ENCODE measurements at regions not wholly inside any gene's neighbourhood (a gene's known extent, or its start where the extent isn't known, plus 50 kb on each side); places are given as distances from the start of the nearest gene placed in this dataset.

DNA sequence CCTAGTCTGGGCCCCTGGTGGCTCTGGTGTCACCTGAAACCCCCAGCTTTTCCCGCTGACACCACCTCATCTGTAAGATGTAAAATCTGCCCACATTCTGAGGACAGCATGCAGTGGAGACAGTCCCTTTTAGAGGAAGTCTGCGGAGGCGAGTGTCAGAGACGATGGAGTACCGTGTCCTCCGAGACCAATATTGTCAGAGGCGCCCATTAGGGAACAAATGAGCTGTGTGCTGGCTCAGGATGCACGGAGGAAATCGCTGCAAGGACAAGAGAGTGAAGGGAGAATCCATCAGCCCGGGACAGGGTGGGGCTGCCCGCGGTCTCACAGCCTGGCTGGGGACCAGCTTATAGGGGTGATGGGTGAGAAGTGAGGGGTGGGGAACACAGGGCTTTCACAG, 214.8 kb downstream of the MATN1 start:
- no peaks in the 10 kb centered on the region for H3K27me3 ChIP-seq (ENCODE audit: control insufficient read depth in 1 of 2, insufficient read depth in 2 of 2, low read length in 2 of 2)
- no peaks in the 10 kb centered on the region for H3K9me3 ChIP-seq (ENCODE audit: control insufficient read depth in 2 of 2, insufficient read depth in 1 of 2, low read depth in 1 of 2, low read length in 1 of 2)
- no peak overlapping the region for H3K27ac ChIP-seq (ENCODE audit: low read depth in 2 of 2, low read length in 1 of 2)
- 69 to 74% methylated on average over 12 of the region's 12 CpGs for WGBS, 2 donors
- H3K4me1 ChIP-seq (ENCODE audit: control insufficient read depth in 2 of 2, insufficient read depth in 2 of 2, low read length in 1 of 2) = no peaks in the 10 kb centered on the region
- no peaks in the 10 kb centered on the region for H3K36me3 ChIP-seq (ENCODE audit: control insufficient read depth in 2 of 2, insufficient read depth in 2 of 2, low read length in 1 of 2)
- no peak overlapping the region for H3K4me3 ChIP-seq (ENCODE audit: low read depth in 1 of 2, low read length in 2 of 2)

DNA sequence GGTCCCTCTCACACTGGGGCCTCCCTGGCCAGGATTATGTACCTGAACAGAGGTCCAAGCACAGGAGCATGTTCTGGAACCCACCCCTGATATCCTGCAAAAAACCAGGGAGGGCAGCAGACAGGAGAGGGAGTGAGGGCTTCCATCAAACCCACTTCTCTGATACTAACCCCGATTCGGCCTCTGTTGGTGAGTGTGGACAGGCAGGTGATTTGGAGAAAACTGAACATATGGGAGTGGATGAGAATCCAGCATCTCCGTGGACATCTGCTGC, 215.3 kb downstream of the MATN1 start:
- Histone ChIP-seq H3K4me3 (ENCODE audit: low read depth in 1 of 2, low read length in 2 of 2) (no peak overlapping the region), H3K27ac (ENCODE audit: low read depth in 2 of 2, low read length in 1 of 2) (no peak overlapping the region), H3K36me3 (ENCODE audit: control insufficient read depth in 2 of 2, insufficient read depth in 2 of 2, low read length in 1 of 2) (no peaks in the 10 kb centered on the region), H3K9me3 (ENCODE audit: control insufficient read depth in 2 of 2, insufficient read depth in 1 of 2, low read depth in 1 of 2, low read length in 1 of 2) (no peaks in the 10 kb centered on the region), H3K4me1 (ENCODE audit: control insufficient read depth in 2 of 2, insufficient read depth in 2 of 2, low read length in 1 of 2) (no peaks in the 10 kb centered on the region), H3K27me3 (ENCODE audit: control insufficient read depth in 1 of 2, insufficient read depth in 2 of 2, low read length in 2 of 2) (no peaks in the 10 kb centered on the region)
- WGBS, 2 donors = 85 to 91% methylated on average over 3 of the region's 3 CpGs

DNA sequence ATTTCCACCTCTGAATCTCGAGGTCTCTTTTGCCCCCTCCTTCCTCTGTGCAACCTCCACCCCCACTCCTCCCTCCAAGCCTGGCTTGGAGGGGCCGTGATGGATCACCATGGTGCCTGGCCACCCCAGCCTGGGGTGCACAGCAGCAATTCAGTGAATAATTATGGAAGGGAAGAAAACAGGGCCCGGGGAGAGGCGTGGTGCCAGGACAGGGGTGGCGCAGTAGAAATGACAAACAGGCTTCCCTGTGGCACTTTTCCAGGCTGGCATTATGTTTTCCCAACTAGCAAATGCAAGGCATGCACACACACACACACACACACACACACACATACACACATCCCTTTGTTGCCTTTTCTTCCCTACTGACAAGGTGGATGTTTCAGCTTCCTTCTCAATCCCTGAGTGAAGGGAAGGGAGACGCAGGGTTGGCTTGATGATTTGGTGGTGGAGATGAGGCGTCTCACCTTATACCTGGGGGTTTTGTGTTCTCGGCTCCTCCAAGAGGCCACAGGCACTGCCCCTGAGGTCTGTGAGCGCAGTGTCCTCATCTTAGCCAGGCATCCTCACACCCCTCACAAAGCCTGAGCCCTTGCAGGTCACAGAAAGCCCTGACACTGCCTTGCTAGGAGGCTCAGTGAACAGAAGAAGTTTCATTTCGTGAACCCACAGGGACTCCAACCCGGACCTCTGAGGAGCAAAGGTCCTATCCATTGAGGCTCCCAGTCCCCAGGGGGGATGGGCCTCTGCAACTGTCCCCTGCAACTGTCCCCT, 215.8 kb downstream of the MATN1 start:
- WGBS, 2 donors = 62 to 68% methylated on average over 11 of the region's 11 CpGs
- Histone ChIP-seq H3K27me3 (ENCODE audit: control insufficient read depth in 1 of 2, insufficient read depth in 2 of 2, low read length in 2 of 2) (no peaks in the 10 kb centered on the region), H3K27ac (ENCODE audit: low read depth in 2 of 2, low read length in 1 of 2) (no peak overlapping the region), H3K36me3 (ENCODE audit: control insufficient read depth in 2 of 2, insufficient read depth in 2 of 2, low read length in 1 of 2) (no peaks in the 10 kb centered on the region), H3K4me3 (ENCODE audit: low read depth in 1 of 2, low read length in 2 of 2) (no peak overlapping the region), H3K4me1 (ENCODE audit: control insufficient read depth in 2 of 2, insufficient read depth in 2 of 2, low read length in 1 of 2) (no peaks in the 10 kb centered on the region), H3K9me3 (ENCODE audit: control insufficient read depth in 2 of 2, insufficient read depth in 1 of 2, low read depth in 1 of 2, low read length in 1 of 2) (no peaks in the 10 kb centered on the region)

DNA sequence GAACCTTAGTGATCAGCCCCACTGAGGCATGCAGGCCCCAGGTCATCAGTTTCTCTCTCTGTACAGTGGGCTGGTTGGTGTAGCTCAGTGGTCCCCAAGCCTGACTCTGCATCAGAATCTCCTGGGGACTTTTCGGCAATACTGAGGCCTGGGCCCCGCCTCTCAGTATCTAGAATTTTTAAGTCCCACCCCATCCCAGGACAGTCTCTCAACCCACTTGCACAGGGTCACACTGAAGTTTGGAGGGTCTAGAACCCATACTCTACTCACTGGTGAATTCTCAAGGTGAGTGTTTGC, 216.4 kb downstream of the MATN1 start:
- no peaks in the 10 kb centered on the region for H3K9me3 ChIP-seq (ENCODE audit: control insufficient read depth in 2 of 2, insufficient read depth in 1 of 2, low read depth in 1 of 2, low read length in 1 of 2)
- H3K4me3 ChIP-seq (ENCODE audit: low read depth in 1 of 2, low read length in 2 of 2) = no peak overlapping the region
- no peaks in the 10 kb centered on the region for H3K4me1 ChIP-seq (ENCODE audit: control insufficient read depth in 2 of 2, insufficient read depth in 2 of 2, low read length in 1 of 2)
- WGBS, 2 donors = 96 to 99% methylated on average over 2 of the region's 2 CpGs
- H3K27ac ChIP-seq (ENCODE audit: low read depth in 2 of 2, low read length in 1 of 2) = no peak overlapping the region
- H3K27me3 ChIP-seq (ENCODE audit: control insufficient read depth in 1 of 2, insufficient read depth in 2 of 2, low read length in 2 of 2) = no peaks in the 10 kb centered on the region
- no peaks in the 10 kb centered on the region for H3K36me3 ChIP-seq (ENCODE audit: control insufficient read depth in 2 of 2, insufficient read depth in 2 of 2, low read length in 1 of 2)

DNA sequence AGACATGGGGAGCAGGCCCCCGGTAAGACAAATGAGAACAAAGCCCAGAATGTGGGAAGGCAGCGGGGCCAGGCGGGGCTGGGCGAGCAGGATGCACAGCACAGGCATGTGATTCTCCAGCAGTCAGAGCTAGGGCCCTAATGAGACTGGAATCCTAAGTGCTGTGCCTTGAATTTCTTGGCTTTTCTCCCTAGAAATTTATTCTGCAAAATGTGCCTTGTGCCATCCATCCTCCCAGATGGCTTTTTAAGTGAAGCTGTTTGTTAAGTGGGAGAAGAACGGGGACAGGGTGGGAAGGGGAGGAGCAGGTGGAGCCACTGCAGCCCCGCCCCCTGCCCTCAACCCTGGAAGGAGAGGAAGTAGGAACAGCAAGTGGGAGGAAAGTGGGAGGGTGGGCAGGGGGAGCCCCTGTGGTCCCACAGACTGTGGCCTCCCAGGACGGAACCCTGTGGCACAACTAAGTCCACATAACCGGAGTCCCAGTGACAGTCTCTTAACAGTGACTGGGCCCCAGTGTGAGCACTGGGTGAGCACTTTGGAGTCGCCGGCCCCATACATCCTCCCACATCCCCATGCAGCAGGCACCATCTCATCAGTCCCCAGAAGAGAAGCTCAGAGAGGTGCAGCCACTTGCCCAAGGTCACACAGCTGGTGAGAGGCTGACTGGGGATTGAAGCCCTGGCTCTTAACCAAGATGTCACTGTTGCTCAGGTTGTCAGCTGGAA, 216.9 kb downstream of the MATN1 start:
- no peaks in the 10 kb centered on the region for H3K27me3 ChIP-seq (ENCODE audit: control insufficient read depth in 1 of 2, insufficient read depth in 2 of 2, low read length in 2 of 2)
- H3K4me3 ChIP-seq (ENCODE audit: low read depth in 1 of 2, low read length in 2 of 2) = no peak overlapping the region
- WGBS, 2 donors = 68 to 70% methylated on average over 10 of the region's 10 CpGs
- H3K9me3 ChIP-seq (ENCODE audit: control insufficient read depth in 2 of 2, insufficient read depth in 1 of 2, low read depth in 1 of 2, low read length in 1 of 2) = no peaks in the 10 kb centered on the region
- H3K4me1 ChIP-seq (ENCODE audit: control insufficient read depth in 2 of 2, insufficient read depth in 2 of 2, low read length in 1 of 2) = no peaks in the 10 kb centered on the region
- H3K36me3 ChIP-seq (ENCODE audit: control insufficient read depth in 2 of 2, insufficient read depth in 2 of 2, low read length in 1 of 2) = no peaks in the 10 kb centered on the region
- no peak overlapping the region for H3K27ac ChIP-seq (ENCODE audit: low read depth in 2 of 2, low read length in 1 of 2)

DNA sequence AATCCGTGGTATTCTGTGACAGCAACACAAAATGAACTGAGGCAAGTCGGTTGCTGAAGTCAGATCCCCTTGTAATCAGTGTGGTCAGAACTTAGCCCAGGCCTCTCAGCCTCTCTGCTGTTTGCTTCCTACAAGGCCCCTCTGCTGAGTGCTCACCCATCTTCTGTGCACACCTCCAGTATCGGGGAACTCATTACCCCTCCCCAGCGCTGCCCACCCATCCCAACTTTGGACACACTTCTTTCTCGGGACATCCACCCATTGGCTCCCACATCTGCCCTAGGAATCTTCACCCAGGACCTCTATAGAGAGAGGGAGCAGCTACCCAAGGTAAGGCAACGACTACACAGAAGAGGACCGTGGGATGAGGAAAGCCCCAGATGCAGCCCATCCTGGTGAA, 217.5 kb downstream of the MATN1 start:
- Histone ChIP-seq H3K27ac (ENCODE audit: low read depth in 2 of 2, low read length in 1 of 2) (no peak overlapping the region), H3K9me3 (ENCODE audit: control insufficient read depth in 2 of 2, insufficient read depth in 1 of 2, low read depth in 1 of 2, low read length in 1 of 2) (peaks cover 0 to 3% of the 10 kb centered on the region in 2 donors), H3K4me3 (ENCODE audit: low read depth in 1 of 2, low read length in 2 of 2) (no peak overlapping the region), H3K4me1 (ENCODE audit: control insufficient read depth in 2 of 2, insufficient read depth in 2 of 2, low read length in 1 of 2) (no peaks in the 10 kb centered on the region), H3K27me3 (ENCODE audit: control insufficient read depth in 1 of 2, insufficient read depth in 2 of 2, low read length in 2 of 2) (no peaks in the 10 kb centered on the region), H3K36me3 (ENCODE audit: control insufficient read depth in 2 of 2, insufficient read depth in 2 of 2, low read length in 1 of 2) (no peaks in the 10 kb centered on the region)
- 79 to 81% methylated on average over 7 of the region's 7 CpGs for WGBS, 2 donors

DNA sequence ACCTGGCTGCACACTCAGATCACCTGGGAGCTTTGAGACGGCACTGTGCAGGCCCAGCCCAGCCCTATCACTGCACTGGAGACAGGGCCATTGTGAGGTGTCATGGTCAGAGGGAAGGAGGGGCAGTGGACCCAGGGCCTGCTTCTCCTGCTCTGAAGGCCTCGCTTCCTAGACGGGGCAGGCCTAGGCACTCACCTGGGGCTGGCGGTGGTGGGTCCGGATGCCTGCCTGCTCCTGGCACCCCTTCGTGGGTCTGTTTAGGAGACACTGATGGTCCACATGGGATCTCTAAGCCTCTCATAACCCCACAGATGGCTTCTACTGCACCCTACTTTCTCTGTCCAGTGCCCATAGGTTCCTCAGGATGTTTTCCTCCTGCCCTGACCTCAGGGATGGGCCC, 230.9 kb downstream of the MATN1 start:
- no peak overlapping the region for H3K4me3 ChIP-seq (ENCODE audit: low read depth in 1 of 2, low read length in 2 of 2)
- H3K27ac ChIP-seq (ENCODE audit: low read depth in 2 of 2, low read length in 1 of 2) = no peak overlapping the region
- H3K4me1 ChIP-seq (ENCODE audit: control insufficient read depth in 2 of 2, insufficient read depth in 2 of 2, low read length in 1 of 2) = no peaks in the 10 kb centered on the region
- no peaks in the 10 kb centered on the region for H3K36me3 ChIP-seq (ENCODE audit: control insufficient read depth in 2 of 2, insufficient read depth in 2 of 2, low read length in 1 of 2)
- 72 to 86% methylated on average over 6 of the region's 6 CpGs for WGBS, 2 donors
- H3K9me3 ChIP-seq (ENCODE audit: control insufficient read depth in 2 of 2, insufficient read depth in 1 of 2, low read depth in 1 of 2, low read length in 1 of 2) = peaks cover 0 to 4% of the 10 kb centered on the region in 2 donors
- no peaks in the 10 kb centered on the region for H3K27me3 ChIP-seq (ENCODE audit: control insufficient read depth in 1 of 2, insufficient read depth in 2 of 2, low read length in 2 of 2)

DNA sequence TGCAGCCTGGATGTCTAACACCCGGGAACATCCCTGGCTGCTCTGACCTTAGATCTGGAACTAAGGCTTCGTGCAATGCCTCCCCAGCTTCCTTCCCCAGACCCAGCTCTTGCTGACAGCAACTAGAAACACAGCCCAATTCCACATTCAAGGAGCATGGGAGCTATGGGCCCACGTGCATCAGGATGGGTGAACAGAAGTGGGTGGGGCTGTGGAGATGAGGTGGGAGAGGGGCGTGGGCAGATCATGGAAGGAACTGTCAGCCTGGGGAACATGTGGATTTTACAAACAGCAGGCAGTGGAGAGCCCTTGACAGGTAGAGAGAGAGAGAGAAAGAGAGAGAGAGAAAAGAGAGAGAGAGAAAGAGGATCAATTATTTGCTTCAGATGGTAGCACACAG, 231.6 kb downstream of the MATN1 start:
- Histone ChIP-seq H3K36me3 (ENCODE audit: control insufficient read depth in 2 of 2, insufficient read depth in 2 of 2, low read length in 1 of 2) (no peaks in the 10 kb centered on the region), H3K27ac (ENCODE audit: low read depth in 2 of 2, low read length in 1 of 2) (no peak overlapping the region), H3K4me1 (ENCODE audit: control insufficient read depth in 2 of 2, insufficient read depth in 2 of 2, low read length in 1 of 2) (no peaks in the 10 kb centered on the region), H3K9me3 (ENCODE audit: control insufficient read depth in 2 of 2, insufficient read depth in 1 of 2, low read depth in 1 of 2, low read length in 1 of 2) (peaks cover 0 to 4% of the 10 kb centered on the region in 2 donors), H3K27me3 (ENCODE audit: control insufficient read depth in 1 of 2, insufficient read depth in 2 of 2, low read length in 2 of 2) (no peaks in the 10 kb centered on the region), H3K4me3 (ENCODE audit: low read depth in 1 of 2, low read length in 2 of 2) (no peak overlapping the region)
- WGBS, 2 donors = 67 to 68% methylated on average over 4 of the region's 4 CpGs

DNA sequence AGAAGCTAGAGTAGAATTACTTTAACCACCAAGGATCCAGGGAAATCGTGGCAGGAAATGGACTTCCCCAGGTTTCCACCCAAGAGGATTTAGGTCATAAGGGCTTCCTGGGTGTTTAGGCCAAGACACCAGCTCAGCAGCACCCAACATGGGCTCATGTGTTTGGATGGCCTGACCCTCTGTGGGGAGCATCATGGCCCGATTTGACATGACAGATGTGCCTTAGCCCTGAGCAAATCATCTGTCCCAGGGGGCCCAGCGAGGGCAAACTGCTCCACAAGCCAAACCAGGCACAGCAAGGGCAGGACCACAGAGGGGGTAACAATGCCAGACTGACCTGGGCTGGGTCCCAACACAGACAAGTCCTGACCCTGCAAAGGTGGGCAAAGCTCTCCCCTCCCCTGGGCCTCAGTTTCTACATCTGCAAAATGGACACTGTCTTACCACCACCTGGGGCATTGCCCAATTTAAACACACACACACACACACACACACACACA, 232.8 kb downstream of the MATN1 start:
- no peak overlapping the region for H3K27ac ChIP-seq (ENCODE audit: low read depth in 2 of 2, low read length in 1 of 2)
- no peaks in the 10 kb centered on the region for H3K4me1 ChIP-seq (ENCODE audit: control insufficient read depth in 2 of 2, insufficient read depth in 2 of 2, low read length in 1 of 2)
- no peak overlapping the region for H3K4me3 ChIP-seq (ENCODE audit: low read depth in 1 of 2, low read length in 2 of 2)
- H3K36me3 ChIP-seq (ENCODE audit: control insufficient read depth in 2 of 2, insufficient read depth in 2 of 2, low read length in 1 of 2) = no peaks in the 10 kb centered on the region
- H3K9me3 ChIP-seq (ENCODE audit: control insufficient read depth in 2 of 2, insufficient read depth in 1 of 2, low read depth in 1 of 2, low read length in 1 of 2) = peaks cover 0 to 4% of the 10 kb centered on the region in 2 donors
- 66 to 68% methylated on average over 3 of the region's 3 CpGs for WGBS, 2 donors
- no peaks in the 10 kb centered on the region for H3K27me3 ChIP-seq (ENCODE audit: control insufficient read depth in 1 of 2, insufficient read depth in 2 of 2, low read length in 2 of 2)

All from esophagus (tissue), 2 donors.